C4-2B (cell line): ENCODE measurements at regions not wholly inside any gene's neighbourhood (a gene's known extent, or its start where the extent isn't known, plus 50 kb on each side); places are given as distances from the start of the nearest gene placed in this dataset.

Experiments
- H3K27ac ChIP-seq: fragments of 450-650 bp; 2 replicates; pipeline ENCODE4 v1.5.1; 2017
- ZFX ChIP-seq: fragments of 450-650 bp; IDR thresholded peaks from 2 replicates; pipeline ENCODE4 v1.6.1; 2017
- TF ChIP-seq, protein P1 (sequence below): fragments of 450-650 bp; conservative IDR thresholded peaks from 2 replicates; pipeline ENCODE4 v1.5.1; 2017; ENCODE audit warnings: mild to moderate bottlenecking

GRCh38 chr1:70707214-70707613, 296.1 kb downstream of the CTH start:
- H3K27ac ChIP-seq = no peak overlapping the region
- TF ChIP-seq, protein P1, sequence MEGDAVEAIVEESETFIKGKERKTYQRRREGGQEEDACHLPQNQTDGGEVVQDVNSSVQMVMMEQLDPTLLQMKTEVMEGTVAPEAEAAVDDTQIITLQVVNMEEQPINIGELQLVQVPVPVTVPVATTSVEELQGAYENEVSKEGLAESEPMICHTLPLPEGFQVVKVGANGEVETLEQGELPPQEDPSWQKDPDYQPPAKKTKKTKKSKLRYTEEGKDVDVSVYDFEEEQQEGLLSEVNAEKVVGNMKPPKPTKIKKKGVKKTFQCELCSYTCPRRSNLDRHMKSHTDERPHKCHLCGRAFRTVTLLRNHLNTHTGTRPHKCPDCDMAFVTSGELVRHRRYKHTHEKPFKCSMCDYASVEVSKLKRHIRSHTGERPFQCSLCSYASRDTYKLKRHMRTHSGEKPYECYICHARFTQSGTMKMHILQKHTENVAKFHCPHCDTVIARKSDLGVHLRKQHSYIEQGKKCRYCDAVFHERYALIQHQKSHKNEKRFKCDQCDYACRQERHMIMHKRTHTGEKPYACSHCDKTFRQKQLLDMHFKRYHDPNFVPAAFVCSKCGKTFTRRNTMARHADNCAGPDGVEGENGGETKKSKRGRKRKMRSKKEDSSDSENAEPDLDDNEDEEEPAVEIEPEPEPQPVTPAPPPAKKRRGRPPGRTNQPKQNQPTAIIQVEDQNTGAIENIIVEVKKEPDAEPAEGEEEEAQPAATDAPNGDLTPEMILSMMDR = no peak

DNA sequence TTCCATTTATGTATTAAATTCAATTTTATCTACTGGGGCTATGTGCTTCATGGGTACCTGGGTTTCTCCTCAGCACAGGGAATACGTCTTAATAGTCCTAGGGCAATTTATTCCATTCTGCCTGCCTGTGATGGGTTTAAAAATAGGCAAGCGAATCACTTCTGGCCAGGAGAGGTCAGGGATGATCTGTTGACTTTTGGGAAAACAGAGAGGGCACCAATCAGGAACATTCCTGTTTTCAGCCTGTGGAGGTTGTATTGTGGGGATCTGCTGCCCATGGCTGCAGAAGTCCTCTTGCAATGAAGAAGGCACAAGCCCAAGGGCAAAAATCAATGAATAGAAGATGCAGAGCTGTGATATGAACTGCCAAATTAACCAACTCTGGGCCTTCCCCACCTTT, 303.1 kb downstream of the CTH start:
- no peak overlapping the region for H3K27ac ChIP-seq
- TF ChIP-seq, protein P1 = peak; percentile 5; the same call in 1 of the 2 replicates
- TF ChIP-seq ZFX = no peak

DNA sequence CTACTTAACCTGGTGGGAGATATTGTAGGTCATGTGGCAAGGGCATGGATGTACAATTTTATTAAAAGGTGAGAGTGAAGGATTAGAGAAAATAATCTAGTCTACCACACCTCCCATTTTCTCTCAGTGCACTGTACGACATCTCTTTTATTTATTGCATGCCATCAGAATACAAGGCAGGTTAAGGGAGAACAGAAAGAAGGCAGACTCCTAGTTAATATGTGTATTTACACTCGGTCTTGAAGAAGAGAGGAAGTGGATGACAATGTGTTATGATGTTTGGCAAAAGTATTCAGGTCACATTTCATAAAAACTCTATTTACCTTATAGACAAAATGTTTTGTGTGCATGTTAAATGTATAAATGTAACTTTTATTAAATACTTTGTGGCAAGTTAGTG, 306.1 kb downstream of the CTH start:
- TF ChIP-seq ZFX = no peak
- TF ChIP-seq, protein P1 = no peak
- H3K27ac ChIP-seq = no peak overlapping the region

- no peak for TF ChIP-seq ZFX
- TF ChIP-seq, protein P1 = no peak
- H3K27ac ChIP-seq = no peak overlapping the region
These were observed 306.6 kb downstream of the CTH start for GRCh38 chr1:70717656-70718055.

DNA sequence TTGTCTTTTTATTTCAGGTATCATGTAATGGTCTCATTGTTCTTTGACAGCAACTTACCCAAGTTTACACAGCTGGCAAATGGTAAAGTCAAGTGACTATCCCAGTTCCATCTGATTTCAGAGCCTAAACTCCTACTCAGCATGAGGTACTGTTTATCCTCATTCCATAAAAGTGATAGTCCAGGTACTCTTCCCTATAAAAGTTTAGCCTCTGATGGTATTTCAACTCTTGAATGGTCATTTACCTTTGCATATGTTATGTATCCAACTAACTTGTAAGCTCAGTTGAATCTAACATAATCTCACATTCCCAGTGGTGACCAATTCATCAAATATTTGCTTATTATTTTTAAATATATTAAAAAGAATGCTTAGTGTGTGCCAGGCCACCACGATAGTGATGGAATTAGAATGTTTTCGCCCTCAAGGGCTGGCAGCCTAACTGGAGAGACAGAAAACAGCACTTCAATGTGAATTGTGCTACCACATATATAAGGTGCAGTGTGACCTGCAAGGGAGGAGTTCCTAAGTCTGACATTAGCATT, 307.1 kb downstream of the CTH start:
- no peak for TF ChIP-seq ZFX
- TF ChIP-seq, protein P1 = no peak
- H3K27ac ChIP-seq = no peak overlapping the region

DNA sequence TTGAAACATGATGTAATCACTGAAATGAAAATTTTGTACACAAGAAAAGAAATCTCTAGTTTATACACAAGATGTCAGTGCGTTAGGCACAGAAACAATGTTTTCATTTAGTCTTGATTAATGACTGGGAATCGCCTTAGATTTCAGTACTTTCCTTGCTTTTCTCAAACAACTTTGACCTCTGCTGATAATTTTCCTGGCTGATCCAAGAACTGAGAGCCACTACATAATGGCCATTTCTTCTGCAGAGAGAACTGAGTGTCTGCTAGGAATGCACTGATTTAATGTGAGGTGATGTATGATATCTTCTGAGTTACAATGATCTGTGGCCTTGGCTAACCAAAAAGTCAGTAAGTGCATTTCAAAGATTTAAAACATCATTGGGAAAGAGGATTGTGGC, 308.1 kb downstream of the CTH start:
- TF ChIP-seq, protein P1 = no peak
- TF ChIP-seq ZFX = no peak
- no peak overlapping the region for H3K27ac ChIP-seq

DNA sequence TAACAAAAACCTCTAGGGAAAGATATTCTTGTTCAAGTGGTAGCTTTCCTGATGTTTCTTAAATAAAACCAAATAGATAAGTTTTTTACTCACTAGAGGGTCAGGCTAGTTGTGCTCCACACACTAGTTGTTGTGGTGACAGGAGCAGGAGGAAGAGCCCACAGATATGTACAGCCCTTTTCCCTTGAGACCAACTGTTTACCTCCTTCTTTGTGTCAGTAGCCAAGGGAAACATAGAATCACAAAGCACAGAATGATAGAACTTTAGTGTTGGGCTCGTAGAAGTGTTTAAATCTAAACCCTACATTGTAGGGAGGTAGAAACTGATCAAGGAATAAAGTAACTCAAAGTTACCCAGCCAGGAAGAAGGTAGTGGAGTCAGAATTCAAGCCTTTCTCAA, 309.0 kb downstream of the CTH start:
- TF ChIP-seq ZFX = no peak
- TF ChIP-seq, protein P1 = no peak
- H3K27ac ChIP-seq = no peak overlapping the region
